HUES64 (cell line): ENCODE measurements at regions not wholly inside any gene's neighbourhood (a gene's known extent, or its start where the extent isn't known, plus 50 kb on each side); places are given as distances from the start of the nearest gene placed in this dataset.
"Not testable (repeated sequence)": the region's sequence is repeated elsewhere in the genome, so short reads cannot be mapped to it uniquely, and the experiment has no call there.

Source experiments
- H3K27ac ChIP-seq: 2 replicates; pipeline ENCODE4 v1.7.0; 2013; ENCODE audit warnings: low read depth, low read length, inconsistent platforms
- H3K27me3 ChIP-seq: 2 replicates; pipeline ENCODE4 v1.6.1; 2013; ENCODE audit warnings: mild to moderate bottlenecking, low read length; ENCODE audit not compliant: insufficient read depth
- H3K36me3 ChIP-seq: 2 replicates; pipeline ENCODE4 v1.6.1; 2013; ENCODE audit warnings: mild to moderate bottlenecking, low read length; ENCODE audit not compliant: insufficient read depth
- H3K4me1 ChIP-seq: 2 replicates; pipeline ENCODE4 v1.6.1; 2013; ENCODE audit warnings: mild to moderate bottlenecking, low read length, moderate library complexity; ENCODE audit not compliant: insufficient read depth
- H3K4me3 ChIP-seq: 2 replicates; pipeline ENCODE4 v1.5.1; 2013; ENCODE audit warnings: mild to moderate bottlenecking, low read length, moderate library complexity
- H3K9ac ChIP-seq: 2 replicates; pipeline ENCODE4 v1.6.1; 2013; ENCODE audit warnings: mild to moderate bottlenecking, low read depth, low read length
- H3K9me3 ChIP-seq: 2 replicates; pipeline ENCODE4 v1.6.1; 2013; ENCODE audit warnings: low read depth, low read length; ENCODE audit not compliant: insufficient read depth
- WGBS: fragments of 150-250, 120-280 bp; methylation state at CpG from one replicate; pipeline ENCODE4 v1.1.7; 2013; ENCODE audit warnings: missing lambda C conversion rate; 5-methylcytosine and 5-hydroxymethylcytosine counted together

DNA sequence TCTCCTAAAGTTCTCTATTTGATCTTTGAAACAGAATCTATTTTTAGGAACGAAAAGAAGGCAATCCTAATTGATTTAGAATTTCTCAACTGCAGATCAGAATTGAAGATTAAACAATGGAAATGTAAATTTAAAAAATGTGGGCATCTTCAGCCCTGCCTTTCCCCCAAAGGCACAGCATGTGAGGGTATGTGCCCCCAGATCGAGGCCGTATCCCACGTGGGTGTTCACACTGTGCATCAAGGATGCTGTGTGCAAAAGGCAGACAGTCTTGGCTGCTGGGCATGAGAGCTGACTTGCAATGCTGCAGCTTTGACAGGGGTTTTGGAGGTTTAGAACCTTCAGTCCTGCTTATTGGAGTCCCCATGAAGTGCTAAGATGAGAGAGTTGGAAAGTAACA, 346.3 kb downstream of the VRK1 start:
- no peak overlapping the region for H3K4me3 ChIP-seq
- no peaks in the 10 kb centered on the region for H3K4me1 ChIP-seq
- no peaks in the 10 kb centered on the region for H3K27me3 ChIP-seq
- WGBS, result 92% methylated on average over 4 of the region's 4 CpGs
- no peaks in the 10 kb centered on the region for H3K9me3 ChIP-seq
- no peaks in the 10 kb centered on the region for H3K36me3 ChIP-seq
- H3K27ac ChIP-seq, result no peak overlapping the region
- H3K9ac ChIP-seq, result no peak overlapping the region

DNA sequence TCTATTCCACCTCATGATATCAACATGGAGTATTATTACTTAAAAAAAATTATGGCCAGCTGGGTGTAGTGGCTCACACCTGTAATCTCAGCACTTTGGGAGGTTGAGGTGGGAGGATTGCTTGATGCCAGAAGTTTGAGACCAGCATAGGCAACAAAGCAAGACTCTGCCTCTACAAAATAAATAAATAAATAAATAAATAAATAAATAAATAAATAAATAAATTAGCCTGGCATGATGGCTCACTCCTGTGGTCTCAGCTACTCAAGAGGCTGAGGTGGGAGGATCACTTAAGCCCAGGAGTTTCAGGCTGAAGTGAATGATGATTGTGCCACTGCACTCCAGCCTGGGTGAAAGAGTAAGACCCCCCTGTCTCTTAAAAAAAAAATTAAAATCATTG, 350.8 kb downstream of the VRK1 start:
- H3K36me3 ChIP-seq, H3K27me3 ChIP-seq, H3K4me3 ChIP-seq, H3K9ac ChIP-seq, H3K27ac ChIP-seq, H3K9me3 ChIP-seq: not testable (repeated sequence)
- H3K4me1 ChIP-seq, result peaks cover 10% of the 10 kb centered on the region; the same call in 1 of the 2 replicates

DNA sequence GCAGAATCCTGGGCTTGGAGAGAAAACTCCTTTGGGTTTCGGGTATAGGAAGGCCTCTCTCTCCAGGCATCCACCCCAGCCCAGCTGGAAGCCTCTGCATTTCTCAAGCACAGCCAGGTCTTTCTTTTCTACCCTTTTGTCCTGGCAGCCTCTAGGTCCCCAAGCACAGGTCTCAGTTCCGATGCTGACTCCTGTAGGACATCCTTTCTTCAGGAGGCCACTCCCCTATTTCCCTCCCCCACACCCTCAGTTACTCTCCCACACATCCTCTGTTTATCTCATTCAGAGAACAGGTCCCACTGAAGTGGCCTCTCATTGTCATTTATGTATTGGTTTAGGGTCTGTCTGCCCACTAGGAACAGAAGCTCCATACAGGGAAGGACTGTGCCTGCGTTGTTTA, 352.6 kb downstream of the VRK1 start:
- H3K27ac ChIP-seq, result no peak overlapping the region
- H3K4me1 ChIP-seq, result peaks cover 10% of the 10 kb centered on the region; the same call in 1 of the 2 replicates
- 71% methylated on average over 3 of the region's 3 CpGs for WGBS
- no peaks in the 10 kb centered on the region for H3K9me3 ChIP-seq
- H3K27me3 ChIP-seq, result no peaks in the 10 kb centered on the region
- H3K9ac ChIP-seq, result no peak overlapping the region
- H3K36me3 ChIP-seq, result no peaks in the 10 kb centered on the region
- H3K4me3 ChIP-seq, result no peak overlapping the region

- no peak overlapping the region for H3K27ac ChIP-seq
- no peak overlapping the region for H3K4me3 ChIP-seq
- H3K9me3 ChIP-seq, result no peaks in the 10 kb centered on the region
- H3K4me1 ChIP-seq, result peaks cover 10% of the 10 kb centered on the region; the same call in 1 of the 2 replicates
- no peak overlapping the region for H3K9ac ChIP-seq
- WGBS, result 89% methylated on average over 6 of the region's 6 CpGs
- H3K36me3 ChIP-seq, result no peaks in the 10 kb centered on the region
- no peaks in the 10 kb centered on the region for H3K27me3 ChIP-seq
These were observed 356.3 kb downstream of the VRK1 start for GRCh38 chr14:97153527-97153926.

- Histone ChIP-seq H3K27ac (no peak overlapping the region), H3K9ac (no peak overlapping the region)
These were observed 358.1 kb downstream of the VRK1 start for GRCh38 chr14:97155320-97155719.

DNA sequence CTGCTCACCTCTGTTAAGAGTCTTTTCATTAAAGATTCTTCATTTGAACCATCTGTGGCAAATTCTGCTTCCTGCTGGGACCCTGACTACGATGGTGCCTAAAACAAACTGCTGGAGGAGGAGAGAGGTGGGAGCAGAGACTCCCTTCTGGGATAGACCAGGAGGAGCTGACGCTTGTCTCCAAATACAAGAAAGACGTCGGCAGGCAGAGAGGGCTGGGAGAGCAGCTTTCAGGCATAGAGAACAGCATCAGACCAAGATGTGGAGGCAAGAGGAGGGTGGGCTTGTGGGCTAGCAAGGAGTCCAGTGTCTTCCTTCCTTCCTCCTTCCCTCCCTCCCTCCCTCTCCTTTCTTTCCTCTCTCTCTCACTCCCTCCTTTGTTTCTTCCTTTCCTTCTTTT, 358.6 kb downstream of the VRK1 start:
- 82% methylated on average over 4 of the region's 4 CpGs for WGBS
- H3K9me3 ChIP-seq, result no peaks in the 10 kb centered on the region
- no peak overlapping the region for H3K27ac ChIP-seq

More at GRCh38 chr14:97155320-97155719, 358.1 kb downstream of the VRK1 start:
- H3K9me3 ChIP-seq, result no peaks in the 10 kb centered on the region
- H3K27me3 ChIP-seq, result no peaks in the 10 kb centered on the region
- H3K4me3 ChIP-seq, result no peak overlapping the region
- H3K4me1 ChIP-seq, result no peaks in the 10 kb centered on the region
- WGBS, result 80% methylated on average over 2 of the region's 2 CpGs
- no peaks in the 10 kb centered on the region for H3K36me3 ChIP-seq

GRCh38 chr14:97156705-97157104, 359.5 kb downstream of the VRK1 start:
- H3K9me3 ChIP-seq, result no peaks in the 10 kb centered on the region
- H3K4me3 ChIP-seq, result no peak overlapping the region
- H3K27me3 ChIP-seq, result no peaks in the 10 kb centered on the region
- H3K9ac ChIP-seq, result no peak overlapping the region
- no peaks in the 10 kb centered on the region for H3K36me3 ChIP-seq
- H3K4me1 ChIP-seq, result no peaks in the 10 kb centered on the region
- no peak overlapping the region for H3K27ac ChIP-seq
- 82% methylated on average over 5 of the region's 5 CpGs for WGBS

More for the DNA sequence above, 358.6 kb downstream of the VRK1 start:
- Histone ChIP-seq H3K4me3 (no peak overlapping the region), H3K36me3 (no peaks in the 10 kb centered on the region), H3K4me1 (no peaks in the 10 kb centered on the region), H3K9ac (no peak overlapping the region), H3K27me3 (no peaks in the 10 kb centered on the region)

DNA sequence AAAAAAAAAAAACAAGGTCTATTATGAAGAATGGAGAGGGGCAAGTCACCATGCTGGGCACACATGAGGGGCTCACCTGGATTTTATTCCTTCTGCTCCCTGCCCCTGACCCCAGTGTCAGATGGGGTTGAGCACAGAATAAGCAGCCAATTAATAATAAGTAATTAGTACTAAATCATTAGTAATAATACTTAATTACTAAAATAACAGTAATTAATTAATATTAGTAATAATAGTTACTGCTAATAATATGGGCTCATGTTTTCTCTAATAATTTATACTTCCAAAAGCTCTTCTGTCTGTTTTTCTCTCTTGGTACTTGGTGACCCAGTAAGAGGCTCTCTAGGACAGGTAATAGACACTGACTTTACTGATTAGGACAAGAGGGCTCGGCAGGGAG, 360.9 kb downstream of the VRK1 start:
- Histone ChIP-seq H3K9me3 (no peaks in the 10 kb centered on the region), H3K4me3 (no peak overlapping the region), H3K36me3 (no peaks in the 10 kb centered on the region), H3K27ac (no peak overlapping the region), H3K27me3 (no peaks in the 10 kb centered on the region), H3K4me1 (no peaks in the 10 kb centered on the region), H3K9ac (no peak overlapping the region)
- WGBS, result 100% methylated on average over 1 of the region's 1 CpG

DNA sequence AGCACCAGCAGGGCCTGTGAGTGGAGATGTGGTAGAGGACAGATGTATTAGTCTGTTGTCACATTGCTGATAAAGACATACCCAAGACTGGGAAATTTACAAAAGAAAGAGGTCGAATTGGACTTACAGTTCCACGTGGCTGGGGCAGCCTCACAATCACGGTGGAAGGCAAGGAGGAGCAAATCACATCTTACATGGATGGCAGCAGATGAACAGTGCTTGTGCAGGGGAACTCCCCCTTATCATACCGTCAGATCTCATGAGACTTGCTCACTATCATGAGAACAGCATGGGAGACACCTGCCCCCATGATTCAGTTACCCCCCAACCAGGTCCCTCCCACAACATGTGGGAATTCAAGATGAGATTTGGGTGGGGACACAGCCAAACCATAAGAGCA, 361.9 kb downstream of the VRK1 start:
- 81% methylated on average over 4 of the region's 4 CpGs for WGBS

DNA sequence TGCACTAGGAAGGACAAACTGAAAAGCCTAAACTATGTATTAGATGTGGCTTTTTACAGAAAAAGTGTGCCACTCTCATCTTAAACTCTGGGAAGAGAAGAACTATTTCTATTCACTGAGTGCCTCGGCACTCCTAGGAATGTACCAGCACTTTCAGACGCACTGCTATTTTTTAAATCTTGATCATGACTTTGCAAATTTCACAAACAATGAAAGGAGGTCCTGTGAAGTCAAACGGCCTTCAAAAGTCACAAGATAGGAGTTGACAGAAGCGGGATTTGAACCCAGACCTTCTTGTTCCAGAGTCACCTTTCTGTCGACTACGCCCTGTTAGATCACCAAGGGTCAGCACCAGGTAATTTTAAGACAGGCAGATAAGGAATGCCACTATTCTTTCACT, 365.4 kb downstream of the VRK1 start:
- no peaks in the 10 kb centered on the region for H3K9me3 ChIP-seq
- no peaks in the 10 kb centered on the region for H3K36me3 ChIP-seq
- no peaks in the 10 kb centered on the region for H3K27me3 ChIP-seq
- H3K4me1 ChIP-seq, result no peaks in the 10 kb centered on the region
- WGBS, result 93% methylated on average over 6 of the region's 6 CpGs
- H3K27ac ChIP-seq, result no peak overlapping the region
- H3K4me3 ChIP-seq, result no peak overlapping the region
- H3K9ac ChIP-seq, result no peak overlapping the region

More for the DNA sequence above, 361.9 kb downstream of the VRK1 start:
- H3K9me3 ChIP-seq, result no peaks in the 10 kb centered on the region
- no peaks in the 10 kb centered on the region for H3K4me1 ChIP-seq
- H3K27me3 ChIP-seq, result no peaks in the 10 kb centered on the region
- H3K9ac ChIP-seq, result no peak overlapping the region
- H3K27ac ChIP-seq, result no peak overlapping the region
- H3K36me3 ChIP-seq, result no peaks in the 10 kb centered on the region
- H3K4me3 ChIP-seq, result no peak overlapping the region

- no peaks in the 10 kb centered on the region for H3K27me3 ChIP-seq
- no peaks in the 10 kb centered on the region for H3K36me3 ChIP-seq
- no peaks in the 10 kb centered on the region for H3K9me3 ChIP-seq
- no peak overlapping the region for H3K27ac ChIP-seq
- H3K4me3 ChIP-seq, result no peak overlapping the region
- 92% methylated on average over 5 of the region's 6 CpGs for WGBS
- no peaks in the 10 kb centered on the region for H3K4me1 ChIP-seq
- no peak overlapping the region for H3K9ac ChIP-seq
These were observed 366.8 kb downstream of the VRK1 start for GRCh38 chr14:97164021-97164420.

GRCh38 chr14:97166497-97166896, 369.3 kb downstream of the VRK1 start:
- no peak overlapping the region for H3K9ac ChIP-seq
- H3K4me1 ChIP-seq, result no peaks in the 10 kb centered on the region
- whole genome bisulfite sequencing, result 97% methylated on average over 7 of the region's 7 CpGs
- no peak overlapping the region for H3K4me3 ChIP-seq
- H3K36me3 ChIP-seq, result no peaks in the 10 kb centered on the region
- no peak overlapping the region for H3K27ac ChIP-seq
- H3K27me3 ChIP-seq, result no peaks in the 10 kb centered on the region
- no peaks in the 10 kb centered on the region for H3K9me3 ChIP-seq
